Erythroblast (primary cell): ENCODE measurements at regions not wholly inside any gene's neighbourhood (a gene's known extent, or its start where the extent isn't known, plus 50 kb on each side); places are given as distances from the start of the nearest gene placed in this dataset.

Experiments used
- GATA1 ChIP-seq: IDR thresholded peaks from 2 replicates; pipeline ENCODE4 v1.6.1; 2011; ENCODE audit warnings: low read depth, mild to moderate bottlenecking, control low read depth, low read length, moderate library complexity
- POLR2A ChIP-seq: IDR thresholded peaks from 2 replicates; pipeline ENCODE4 v1.6.1; 2011; ENCODE audit warnings: mild to moderate bottlenecking, low read length

DNA sequence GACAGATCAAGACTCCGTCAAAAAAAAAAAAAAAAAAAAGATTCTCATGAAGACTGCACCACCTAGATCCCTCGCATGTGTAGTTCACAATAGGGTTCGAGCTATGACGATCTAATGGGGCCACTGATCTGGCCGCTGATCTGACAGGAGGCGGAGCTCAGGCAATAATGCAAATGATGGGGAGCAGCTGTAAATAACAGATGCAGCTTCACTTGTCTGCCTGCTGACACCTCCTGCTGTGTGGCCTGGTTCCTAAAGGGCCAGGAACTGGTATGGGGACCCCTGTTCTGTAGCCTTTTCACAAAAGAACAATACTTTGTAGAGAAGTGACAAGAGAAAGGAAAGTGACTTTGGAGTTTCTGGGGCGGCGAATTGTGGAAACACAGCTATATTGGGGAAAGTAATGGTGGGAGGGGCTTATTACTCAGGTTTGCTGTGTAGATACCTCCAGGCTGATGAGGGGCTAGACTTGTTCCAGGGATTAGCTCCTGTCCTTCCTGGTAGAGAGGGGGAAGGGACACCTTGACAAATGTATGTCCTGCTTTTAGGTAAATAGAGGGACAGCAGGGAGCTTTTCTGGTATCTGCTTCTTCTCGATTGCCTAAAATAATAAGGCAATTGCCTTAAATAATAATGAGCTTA is 57.1 kb downstream of the HAPSTR1 start:
- TF ChIP-seq POLR2A (no peak), GATA1 (no peak)
